Adipocyte (in vitro differentiated cells): ENCODE measurements at regions not wholly inside any gene's neighbourhood (a gene's known extent, or its start where the extent isn't known, plus 50 kb on each side); places are given as distances from the start of the nearest gene placed in this dataset.

Experiments used
- DNase-seq: peaks from one replicate; pipeline ENCODE4 v3.0.0-alpha.2; 2015; ENCODE audit warnings: low read depth
- H3K27me3 ChIP-seq: replicated peaks from 2 replicates; pipeline ENCODE4 v1.7.0; 2013; ENCODE audit warnings: mild to moderate bottlenecking, low read length, moderate library complexity; ENCODE audit not compliant: control insufficient read depth, insufficient read depth
- H3K36me3 ChIP-seq: 2 replicates; pipeline ENCODE4 v1.7.0; 2013; ENCODE audit warnings: low read length, mild to moderate bottlenecking, moderate library complexity; ENCODE audit not compliant: control insufficient read depth, insufficient read depth, severe bottlenecking
- H3K4me1 ChIP-seq: 2 replicates; pipeline ENCODE4 v1.7.0; 2013; ENCODE audit warnings: mild to moderate bottlenecking, low read length, moderate library complexity; ENCODE audit not compliant: control insufficient read depth, insufficient read depth
- H3K4me3 ChIP-seq: 2 replicates; pipeline ENCODE4 v1.7.0; 2013; ENCODE audit warnings: mild to moderate bottlenecking, low read length, moderate library complexity
- H3K9ac ChIP-seq: 2 replicates; pipeline ENCODE4 v1.7.0; 2013; ENCODE audit warnings: mild to moderate bottlenecking, low read length, moderate library complexity
- H3K9me3 ChIP-seq: 2 replicates; pipeline ENCODE4 v1.7.0; 2013; ENCODE audit warnings: mild to moderate bottlenecking, low read length, moderate library complexity; ENCODE audit not compliant: control insufficient read depth

- Histone ChIP-seq H3K4me3 (no peak overlapping the region), H3K27me3 (no peaks in the 10 kb centered on the region), H3K4me1 (no peaks in the 10 kb centered on the region), H3K9me3 (no peaks in the 10 kb centered on the region), H3K36me3 (no peaks in the 10 kb centered on the region), H3K9ac (no peak overlapping the region)
- DNase-seq, result no peak
Observed at GRCh38 chr16:52035436-52035835, 511.5 kb downstream of the TOX3 start.

GRCh38 chr16:52034830-52035229 is 512.1 kb downstream of the TOX3 start:
- H3K4me3 ChIP-seq, result no peak overlapping the region

GRCh38 chr16:52033992-52034391 is 513.0 kb downstream of the TOX3 start:
- Histone ChIP-seq H3K9me3 (no peaks in the 10 kb centered on the region), H3K4me3 (no peak overlapping the region), H3K4me1 (no peaks in the 10 kb centered on the region), H3K9ac (no peak overlapping the region), H3K27me3 (no peaks in the 10 kb centered on the region), H3K36me3 (no peaks in the 10 kb centered on the region)
- DNase-seq, result no peak

More at GRCh38 chr16:52034830-52035229, 512.1 kb downstream of the TOX3 start:
- Histone ChIP-seq H3K36me3 (no peaks in the 10 kb centered on the region), H3K27me3 (no peaks in the 10 kb centered on the region), H3K9ac (no peak overlapping the region), H3K9me3 (no peaks in the 10 kb centered on the region), H3K4me1 (no peaks in the 10 kb centered on the region)
- no peak for DNase-seq

GRCh38 chr16:52022980-52023379 is 524.0 kb downstream of the TOX3 start:
- Histone ChIP-seq H3K36me3 (no peaks in the 10 kb centered on the region), H3K27me3 (no peaks in the 10 kb centered on the region), H3K4me1 (no peaks in the 10 kb centered on the region), H3K9me3 (no peaks in the 10 kb centered on the region), H3K9ac (no peak overlapping the region), H3K4me3 (no peak overlapping the region)
- DNase-seq, result no peak

- H3K9ac ChIP-seq, result no peak overlapping the region
- H3K4me3 ChIP-seq, result no peak overlapping the region
- no peaks in the 10 kb centered on the region for H3K4me1 ChIP-seq
- H3K27me3 ChIP-seq, result no peaks in the 10 kb centered on the region
- DNase-seq, result no peak
- H3K36me3 ChIP-seq, result no peaks in the 10 kb centered on the region
- H3K9me3 ChIP-seq, result no peaks in the 10 kb centered on the region
Observed at GRCh38 chr16:52022177-52022576, 524.8 kb downstream of the TOX3 start.

- peaks cover 12% of the 10 kb centered on the region for H3K9me3 ChIP-seq
- H3K4me3 ChIP-seq, result no peak overlapping the region
- H3K9ac ChIP-seq, result no peak overlapping the region
- no peak for DNase-seq
- H3K4me1 ChIP-seq, result no peaks in the 10 kb centered on the region
- H3K27me3 ChIP-seq, result no peaks in the 10 kb centered on the region
- no peaks in the 10 kb centered on the region for H3K36me3 ChIP-seq
Observed at GRCh38 chr16:52016387-52016786, 530.6 kb downstream of the TOX3 start.

GRCh38 chr16:52005551-52005950 is 541.4 kb downstream of the TOX3 start:
- H3K4me1 ChIP-seq, result no peaks in the 10 kb centered on the region
- no peaks in the 10 kb centered on the region for H3K27me3 ChIP-seq
- H3K9me3 ChIP-seq, result no peaks in the 10 kb centered on the region
- no peaks in the 10 kb centered on the region for H3K36me3 ChIP-seq
- H3K4me3 ChIP-seq, result no peak overlapping the region
- H3K9ac ChIP-seq, result no peak overlapping the region
- DNase-seq, result no peak

GRCh38 chr16:52004343-52004742 is 542.6 kb downstream of the TOX3 start:
- Histone ChIP-seq H3K4me1 (no peaks in the 10 kb centered on the region), H3K9me3 (no peaks in the 10 kb centered on the region), H3K9ac (no peak overlapping the region), H3K36me3 (no peaks in the 10 kb centered on the region), H3K27me3 (no peaks in the 10 kb centered on the region), H3K4me3 (no peak overlapping the region)
- DNase-seq, result no peak

GRCh38 chr16:52002026-52002425 is 544.9 kb downstream of the TOX3 start:
- Histone ChIP-seq H3K27me3 (no peaks in the 10 kb centered on the region), H3K36me3 (no peaks in the 10 kb centered on the region), H3K4me1 (no peaks in the 10 kb centered on the region), H3K9ac (no peak overlapping the region), H3K4me3 (no peak overlapping the region), H3K9me3 (no peaks in the 10 kb centered on the region)
- DNase-seq, result no peak

GRCh38 chr16:51996516-51996915 is 550.4 kb downstream of the TOX3 start:
- Histone ChIP-seq H3K4me1 (no peaks in the 10 kb centered on the region), H3K36me3 (no peaks in the 10 kb centered on the region), H3K9ac (no peak overlapping the region), H3K9me3 (no peaks in the 10 kb centered on the region), H3K4me3 (no peak overlapping the region), H3K27me3 (no peaks in the 10 kb centered on the region)
- no peak for DNase-seq

- DNase-seq, result no peak
- no peak overlapping the region for H3K9ac ChIP-seq
- H3K4me1 ChIP-seq, result no peaks in the 10 kb centered on the region
- no peaks in the 10 kb centered on the region for H3K36me3 ChIP-seq
- H3K9me3 ChIP-seq, result no peaks in the 10 kb centered on the region
- H3K4me3 ChIP-seq, result no peak overlapping the region
- no peaks in the 10 kb centered on the region for H3K27me3 ChIP-seq
Observed at GRCh38 chr16:51994597-51994996, 552.3 kb downstream of the TOX3 start.

- DNase-seq, result no peak
- Histone ChIP-seq H3K9ac (no peak overlapping the region), H3K4me3 (no peak overlapping the region), H3K9me3 (no peaks in the 10 kb centered on the region), H3K27me3 (peaks cover 13% of the 10 kb centered on the region), H3K36me3 (no peaks in the 10 kb centered on the region), H3K4me1 (no peaks in the 10 kb centered on the region)
Observed at GRCh38 chr16:51989637-51990230, 557.2 kb downstream of the TOX3 start.
